ENCODE measurements at regions not wholly inside any gene's neighbourhood (a gene's known extent, or its start where the extent isn't known, plus 50 kb on each side); places are given as distances from the start of the nearest gene placed in this dataset.
"Not testable (repeated sequence)": the region's sequence is repeated elsewhere in the genome, so short reads cannot be mapped to it uniquely, and the experiment has no call there.

DNA sequence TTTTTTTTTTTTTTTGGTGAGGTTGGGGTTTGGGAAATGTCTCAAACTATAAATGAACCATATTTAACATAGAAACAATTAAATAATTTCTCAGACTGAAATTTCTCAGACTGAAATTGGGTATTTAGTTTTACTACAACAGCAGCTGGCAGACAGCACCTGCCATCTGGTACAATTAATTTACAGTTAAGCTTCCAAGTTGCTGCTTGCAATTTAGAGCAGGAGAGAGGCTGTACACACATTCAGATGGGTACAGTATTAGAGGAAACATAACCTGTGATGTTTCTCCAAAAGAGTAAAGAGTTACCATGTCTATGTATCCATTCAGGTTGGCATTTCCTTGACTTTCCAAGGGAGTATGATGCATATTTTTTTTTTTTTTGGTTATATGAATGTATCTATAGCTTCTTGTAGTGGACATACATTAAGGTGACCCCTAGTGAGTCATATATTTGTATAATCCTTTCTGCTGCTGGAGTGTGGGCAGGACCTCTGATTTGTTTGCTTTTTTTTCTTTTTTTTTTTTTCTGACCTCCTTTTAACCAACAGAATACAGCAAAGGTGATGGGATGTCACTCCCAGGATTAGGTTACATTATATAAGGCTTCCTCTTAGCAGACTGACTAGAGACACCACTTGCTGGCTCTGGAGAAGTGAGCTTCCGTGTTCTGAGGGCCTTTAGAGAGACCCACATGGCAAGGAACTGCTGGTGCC is 201.7 kb downstream of the PTH2R start:
- no peak for DNase-seq (ENCODE audit: low spot score)

DNA sequence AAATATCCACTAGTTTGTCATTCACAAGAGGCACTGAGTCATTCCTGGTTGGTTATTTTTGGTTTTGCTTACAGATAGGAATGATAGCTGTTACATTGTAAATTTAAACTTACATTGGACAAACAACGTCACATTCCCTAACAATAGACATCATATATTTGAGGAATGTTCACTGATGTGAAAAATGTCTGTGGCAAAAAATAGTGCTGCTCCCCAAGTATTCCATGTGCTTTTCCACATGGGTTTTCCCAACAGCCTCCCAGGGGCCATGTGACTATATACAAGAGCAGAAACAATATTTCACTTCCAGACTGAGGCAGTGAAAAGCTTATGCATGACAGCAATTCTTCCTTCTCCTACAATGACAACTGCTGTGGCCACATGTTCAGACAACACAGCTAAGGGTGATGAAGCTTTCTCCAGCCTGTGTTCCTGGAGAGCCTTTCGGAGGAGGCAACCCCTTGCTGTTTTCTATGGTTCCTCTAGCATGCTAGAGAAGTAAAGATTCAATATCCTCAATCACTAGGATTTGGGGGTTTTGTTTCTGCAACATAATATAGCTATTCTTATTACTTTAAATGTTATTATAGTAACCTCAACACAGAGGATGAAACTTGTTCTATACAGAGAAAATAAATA is 202.7 kb downstream of the PTH2R start:
- DNase-seq (ENCODE audit: low spot score): no peak

DNA sequence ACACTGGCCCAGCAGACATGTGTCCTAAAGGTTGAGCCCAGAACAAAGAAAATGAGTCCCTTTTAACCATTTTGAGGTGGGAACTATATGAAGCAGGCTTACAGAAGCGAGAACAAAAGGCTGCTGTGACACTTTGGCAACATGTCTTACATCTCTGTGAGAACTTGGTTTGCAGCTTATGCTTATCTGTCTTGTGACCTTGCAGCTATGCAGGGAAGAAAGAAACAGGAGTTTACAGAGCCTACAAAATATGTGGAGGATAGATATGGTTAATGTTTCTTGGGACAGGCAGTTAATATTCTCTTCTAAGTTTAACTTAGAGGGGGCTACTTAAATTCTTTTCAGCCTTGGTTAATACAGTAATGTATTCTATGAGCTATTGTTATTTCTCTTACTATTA is 209.1 kb downstream of the PTH2R start:
- DNase-seq (ENCODE audit: low spot score): not testable (repeated sequence)

DNA sequence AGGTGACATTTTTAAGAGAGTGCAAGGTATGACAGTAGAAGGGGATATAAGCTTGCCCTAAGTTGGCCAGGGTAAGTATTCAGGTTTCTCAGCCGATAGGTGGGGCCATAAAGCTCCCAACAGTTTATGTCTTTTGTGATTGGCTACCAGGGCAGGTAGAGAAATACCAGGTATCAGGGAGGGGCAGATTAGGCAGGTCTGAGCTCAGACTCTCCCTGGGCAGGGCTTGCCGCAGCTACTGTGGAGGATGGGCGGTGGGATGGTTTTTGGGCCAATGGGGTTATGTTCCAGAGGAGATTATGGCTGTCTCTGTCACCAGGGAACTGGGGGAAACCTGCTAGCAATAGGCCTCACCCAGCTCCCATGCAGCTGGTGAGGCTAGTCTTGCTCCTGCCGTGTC is 211.6 kb downstream of the PTH2R start:
- DNase-seq (ENCODE audit: low spot score): no peak

DNA sequence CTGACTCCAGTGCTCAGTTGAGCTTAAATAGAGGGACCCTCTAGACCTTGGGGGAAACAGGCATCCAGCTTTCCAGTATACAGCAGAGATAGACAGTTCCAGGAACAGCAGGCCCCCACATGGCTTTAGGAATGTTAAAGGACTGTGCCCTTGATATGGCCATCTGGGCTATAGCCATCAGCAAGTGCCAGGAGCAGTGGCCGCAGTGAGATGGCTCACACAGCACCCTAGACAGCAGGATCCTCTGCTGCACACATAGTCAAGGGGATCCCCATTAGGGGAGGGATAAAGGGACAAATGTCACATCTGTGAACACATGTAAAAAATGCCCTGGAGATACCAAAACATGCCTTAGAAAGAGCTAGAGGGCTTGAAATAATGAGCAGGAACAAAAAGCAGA is 213.4 kb downstream of the PTH2R start:
- DNase-seq (ENCODE audit: low spot score): no peak

- DNase-seq (ENCODE audit: low spot score): no peak
Observed at GRCh38 chr2:208620487-208620978, 213.9 kb downstream of the PTH2R start.

- DNase-seq (ENCODE audit: low spot score): no peak
Observed at GRCh38 chr2:208627110-208627884, 220.7 kb downstream of the PTH2R start.

DNA sequence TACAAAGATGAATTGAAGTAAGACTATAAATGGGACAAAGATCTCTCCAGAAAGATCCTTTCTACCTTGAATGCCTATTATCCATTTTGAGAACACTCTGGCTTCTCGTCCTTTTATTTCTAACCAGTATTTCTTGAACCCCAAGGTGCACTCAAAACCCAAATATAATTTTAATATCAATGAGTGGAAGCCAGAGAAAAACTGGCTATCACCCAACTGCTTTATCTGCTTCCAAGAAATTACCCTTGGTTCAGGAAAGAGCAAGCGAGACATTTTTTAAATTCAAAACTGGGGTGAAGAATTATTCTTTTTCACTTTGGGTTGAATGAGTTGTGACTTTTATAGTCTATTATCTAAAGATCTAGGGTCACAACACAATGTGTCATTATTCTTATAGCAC is 221.3 kb downstream of the PTH2R start:
- no peak for DNase-seq (ENCODE audit: low spot score)

DNA sequence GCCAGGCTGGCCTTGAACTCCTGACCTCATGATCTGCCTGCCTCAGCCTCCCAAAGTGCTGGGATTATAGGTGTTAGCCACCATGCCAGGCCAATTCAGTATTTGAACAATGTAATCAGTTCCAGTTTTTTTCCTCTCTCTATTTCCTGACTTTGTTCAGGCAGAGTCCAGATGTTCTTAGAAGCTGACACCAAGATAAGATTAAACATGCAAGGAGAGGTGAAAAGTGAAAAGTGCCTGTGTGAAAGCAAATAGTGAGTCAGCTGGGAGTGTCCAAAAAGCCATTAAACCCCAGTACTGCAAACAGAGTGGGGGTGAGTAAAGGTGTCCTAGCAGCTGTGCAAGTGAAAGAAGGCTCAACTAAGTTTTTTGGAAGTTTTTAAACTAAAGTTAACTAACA is 231.5 kb downstream of the PTH2R start:
- DNase-seq (ENCODE audit: low spot score): peak; percentile 5

DNA sequence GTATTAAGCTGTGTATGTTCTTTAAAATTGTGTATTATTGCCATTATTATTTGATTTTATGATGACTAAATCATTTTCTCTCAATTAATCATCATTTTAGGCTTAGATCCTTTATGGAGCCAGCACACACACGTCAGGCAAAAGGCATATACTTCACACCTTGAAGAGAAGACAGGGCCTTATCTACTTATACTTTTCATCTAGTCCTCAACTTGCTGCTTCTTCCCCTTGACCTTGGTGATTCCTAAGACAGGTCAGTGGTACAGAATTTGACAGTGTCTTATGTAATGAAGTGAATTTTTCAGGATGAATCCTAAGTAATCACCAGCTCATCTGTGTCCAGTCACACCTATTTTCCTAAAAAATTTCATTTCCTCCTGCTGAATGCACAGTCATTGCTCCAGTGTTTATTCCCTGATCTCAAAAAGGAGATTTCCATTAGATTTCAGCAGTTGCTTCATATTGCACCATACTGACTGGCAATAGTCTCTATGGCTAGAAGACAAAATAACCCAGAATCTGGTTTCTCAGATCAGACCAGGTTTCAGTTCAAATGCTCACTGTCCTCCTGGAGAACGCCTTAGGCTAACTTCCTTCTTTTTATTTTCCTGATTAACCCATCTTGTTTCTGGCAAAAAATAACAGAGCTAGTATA is 235.7 kb downstream of the PTH2R start:
- DNase-seq (ENCODE audit: low spot score): no peak

DNA sequence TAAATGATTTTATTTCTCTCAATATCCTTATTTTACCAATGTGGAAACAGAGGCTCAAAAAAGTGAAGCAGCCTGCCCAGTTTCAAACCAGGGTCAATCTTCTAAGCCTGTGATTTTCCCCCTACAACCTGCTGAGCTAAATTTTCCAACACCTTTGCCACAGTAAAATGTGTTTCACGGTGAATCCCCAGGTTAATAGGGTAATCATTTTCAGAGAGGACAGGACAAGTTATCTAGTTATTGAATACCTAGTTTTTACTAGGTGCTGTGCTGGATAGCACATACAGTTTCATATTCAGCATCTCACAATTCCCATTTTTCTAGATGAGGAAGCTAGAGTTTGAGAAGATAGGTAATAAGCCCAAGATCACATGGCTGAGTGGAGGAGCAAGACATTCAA is 236.6 kb downstream of the PTH2R start:
- DNase-seq (ENCODE audit: low spot score): no peak

GRCh38 chr2:208645226-208645625 is 238.6 kb downstream of the PTH2R start:
- DNase-seq (ENCODE audit: low spot score): no peak

GRCh38 chr2:208648368-208648767 is 241.8 kb downstream of the PTH2R start:
- DNase-seq (ENCODE audit: low spot score): no peak

DNA sequence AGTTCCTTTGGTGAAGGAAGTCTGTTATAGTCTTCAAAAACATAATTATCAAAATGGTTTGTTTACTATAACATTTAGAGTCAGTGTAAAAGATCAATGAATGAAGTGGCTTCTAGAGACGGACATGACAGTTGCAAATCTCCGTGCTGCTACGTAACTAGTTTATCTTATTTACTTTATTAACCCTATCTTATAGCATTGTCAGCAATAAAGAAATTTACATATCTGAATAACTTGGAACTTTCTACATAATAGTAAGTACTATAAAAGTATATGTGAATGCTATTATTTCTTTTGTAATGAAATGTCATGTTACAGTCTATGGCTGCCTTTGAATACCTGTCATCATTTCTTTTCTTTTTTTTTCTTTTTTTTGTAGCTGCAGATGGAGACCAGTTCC is 246.8 kb downstream of the PTH2R start:
- DNase-seq (ENCODE audit: low spot score): no peak

- DNase-seq (ENCODE audit: low spot score): no peak
Observed at GRCh38 chr2:208654056-208654455, 247.5 kb downstream of the PTH2R start.

DNA sequence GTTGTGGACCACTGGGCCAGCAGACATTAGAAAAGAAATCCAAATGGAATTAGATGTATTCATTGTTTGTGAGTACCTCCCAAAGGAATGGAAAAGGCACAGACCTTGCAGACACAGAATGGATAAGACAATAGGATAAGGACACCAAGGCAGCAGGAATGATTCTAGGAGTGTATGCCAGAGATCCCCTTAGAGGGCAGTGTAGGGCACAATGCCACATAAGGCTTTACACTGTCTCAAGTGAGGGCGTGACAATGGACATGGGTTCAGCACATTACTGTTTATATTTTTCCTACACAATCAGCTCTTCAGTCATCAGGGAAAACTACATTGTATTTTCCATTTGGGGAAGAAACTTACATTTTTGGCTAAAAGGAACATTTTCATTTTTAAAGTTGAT is 250.9 kb downstream of the PTH2R start:
- no peak for DNase-seq (ENCODE audit: low spot score)

- no peak for DNase-seq (ENCODE audit: low spot score)
Observed at GRCh38 chr2:208669394-208669793, 262.8 kb downstream of the PTH2R start.

- no peak for DNase-seq (ENCODE audit: low spot score)
Observed at GRCh38 chr2:208671284-208671683, 264.7 kb downstream of the PTH2R start.

GRCh38 chr2:208671886-208672680 is 265.5 kb downstream of the PTH2R start:
- DNase-seq (ENCODE audit: low spot score): no peak

- DNase-seq (ENCODE audit: low spot score): no peak
Observed at GRCh38 chr2:208673631-208674030, 267.0 kb downstream of the PTH2R start.

DNA sequence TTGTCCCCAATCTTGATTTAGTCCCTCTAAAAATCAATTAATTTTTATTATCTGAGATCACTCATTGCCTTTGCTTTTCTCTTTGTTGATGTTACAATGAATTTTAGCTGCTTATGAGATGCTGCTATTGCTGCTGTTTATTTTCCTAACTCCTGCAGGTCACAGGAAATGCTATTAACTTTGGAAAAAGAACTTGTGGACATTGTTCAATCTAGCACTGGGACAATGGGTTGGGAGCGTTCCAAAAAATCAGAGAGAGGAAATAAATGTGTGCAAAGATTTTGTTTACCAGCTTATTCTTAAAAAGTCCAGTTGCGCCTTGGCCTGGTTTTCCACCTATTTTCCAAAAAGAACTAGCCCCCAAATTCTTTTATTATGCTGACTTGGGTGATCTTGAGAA is 268.3 kb downstream of the PTH2R start:
- DNase-seq (ENCODE audit: low spot score): no peak

GRCh38 chr2:208685929-208686328 is 279.3 kb downstream of the PTH2R start:
- DNase-seq (ENCODE audit: low spot score): not testable (repeated sequence)

All from HuH-7 (cell line).